Nucleus accumbens (tissue), 56 donors: ENCODE measurements at regions not wholly inside any gene's neighbourhood (a gene's known extent, or its start where the extent isn't known, plus 50 kb on each side); places are given as distances from the start of the nearest gene placed in this dataset.

ENCODE experiments used
- DNase-seq, 56 donors: peaks; one replicate each; lab custom pipeline; 2025; lab: John Stamatoyannopoulos, UW

GRCh38 chr14:104444159-104445030, 135.2 kb upstream of the C14orf180 start:
- no peak for DNase-seq

- no peak for DNase-seq
Measured at GRCh38 chr14:104445086-104445485, 134.5 kb upstream of the C14orf180 start.

DNA sequence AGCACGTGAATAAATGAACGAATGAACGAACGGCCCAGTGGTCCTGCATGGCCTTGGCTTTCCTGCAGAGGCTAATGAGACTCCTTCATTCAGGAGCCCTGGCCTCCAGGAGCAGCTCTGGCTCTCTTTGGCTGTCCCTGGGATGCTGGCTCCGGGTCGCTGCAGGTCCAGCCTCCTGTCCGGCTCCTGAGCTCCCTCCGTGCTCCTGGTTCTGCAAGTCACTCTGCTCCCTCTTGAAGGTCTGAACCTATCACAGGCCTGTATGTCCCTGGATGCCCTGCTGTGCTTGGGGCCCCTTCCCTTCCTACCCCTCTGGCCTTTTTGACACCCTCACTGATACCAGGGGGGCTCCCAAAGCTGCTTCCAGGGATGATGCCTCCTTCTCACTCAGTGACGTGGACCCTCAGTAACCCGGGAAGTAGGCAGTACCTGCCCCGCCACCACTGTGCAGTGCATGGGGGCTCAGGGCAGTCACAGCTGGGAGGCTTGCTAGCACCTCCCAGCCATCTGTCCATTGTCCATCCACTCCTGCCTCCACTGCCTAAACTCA, 133.7 kb upstream of the C14orf180 start:
- no peak for DNase-seq

DNA sequence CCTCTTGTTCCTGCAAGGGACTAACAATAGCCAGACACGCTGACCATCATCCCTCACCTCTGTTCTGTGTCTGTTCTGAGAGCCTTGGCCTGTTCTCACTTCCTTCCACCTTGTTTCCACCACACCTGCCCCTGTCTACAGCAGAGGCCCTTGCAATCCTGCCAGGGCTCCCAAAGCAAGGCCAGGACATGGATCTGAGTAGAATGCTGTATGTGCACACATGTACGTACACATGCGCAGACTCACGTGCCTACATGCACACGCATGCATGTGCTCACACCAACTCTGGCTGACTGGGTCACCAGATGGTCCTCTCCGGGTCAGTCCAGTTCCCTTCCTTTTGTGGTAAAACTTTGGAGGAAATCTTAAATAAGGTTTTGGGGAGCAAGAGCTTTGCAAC, 133.0 kb upstream of the C14orf180 start:
- DNase-seq: no peak

DNA sequence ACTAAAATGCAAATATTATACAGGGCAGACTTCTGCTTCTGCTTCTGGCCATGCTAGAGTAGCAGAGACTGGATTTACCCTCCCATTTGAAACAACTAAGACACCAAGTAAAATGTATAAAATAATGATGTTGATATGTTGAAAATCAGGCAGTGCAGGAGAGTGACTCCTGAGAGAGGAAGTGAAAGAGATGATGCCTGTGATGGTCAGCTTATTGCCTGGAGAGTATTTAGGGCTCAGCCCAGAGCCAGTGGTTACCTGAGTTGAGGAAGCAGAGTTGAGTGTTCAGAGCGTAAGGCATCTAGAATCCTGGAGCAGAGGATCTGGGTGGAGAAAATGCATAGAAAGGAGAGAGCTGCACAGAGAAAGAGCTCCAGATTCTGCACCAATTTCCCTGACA, 131.8 kb upstream of the C14orf180 start:
- no peak for DNase-seq

GRCh38 chr14:104448321-104448720, 131.2 kb upstream of the C14orf180 start:
- DNase-seq: no peak

- DNase-seq: no peak
Measured at GRCh38 chr14:104448721-104449120, 130.8 kb upstream of the C14orf180 start.

GRCh38 chr14:104450811-104451401, 128.7 kb upstream of the C14orf180 start:
- no peak for DNase-seq

DNA sequence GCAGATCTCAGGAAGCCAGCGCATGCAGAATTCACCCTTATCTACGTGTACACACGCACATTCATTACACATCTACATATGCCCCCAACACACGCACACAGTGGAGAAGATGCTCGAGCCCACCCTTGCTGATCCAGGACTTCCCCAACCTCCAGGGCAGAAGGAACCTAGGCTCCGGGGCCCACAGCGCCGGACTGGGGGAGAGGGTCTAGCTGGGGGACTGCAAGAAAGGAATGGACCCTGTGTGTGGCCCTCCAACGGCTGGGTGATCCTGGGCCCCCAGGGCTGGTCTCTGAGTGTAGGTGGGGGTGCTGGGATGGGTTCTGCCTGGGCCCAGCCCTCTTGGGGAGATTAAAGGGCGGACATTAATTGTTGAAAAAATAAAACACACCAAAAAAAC, 128.1 kb upstream of the C14orf180 start:
- no peak for DNase-seq

GRCh38 chr14:104458845-104459244, 120.7 kb upstream of the C14orf180 start:
- no peak for DNase-seq

GRCh38 chr14:104460791-104461651, 118.5 kb upstream of the C14orf180 start:
- DNase-seq: no peak

DNA sequence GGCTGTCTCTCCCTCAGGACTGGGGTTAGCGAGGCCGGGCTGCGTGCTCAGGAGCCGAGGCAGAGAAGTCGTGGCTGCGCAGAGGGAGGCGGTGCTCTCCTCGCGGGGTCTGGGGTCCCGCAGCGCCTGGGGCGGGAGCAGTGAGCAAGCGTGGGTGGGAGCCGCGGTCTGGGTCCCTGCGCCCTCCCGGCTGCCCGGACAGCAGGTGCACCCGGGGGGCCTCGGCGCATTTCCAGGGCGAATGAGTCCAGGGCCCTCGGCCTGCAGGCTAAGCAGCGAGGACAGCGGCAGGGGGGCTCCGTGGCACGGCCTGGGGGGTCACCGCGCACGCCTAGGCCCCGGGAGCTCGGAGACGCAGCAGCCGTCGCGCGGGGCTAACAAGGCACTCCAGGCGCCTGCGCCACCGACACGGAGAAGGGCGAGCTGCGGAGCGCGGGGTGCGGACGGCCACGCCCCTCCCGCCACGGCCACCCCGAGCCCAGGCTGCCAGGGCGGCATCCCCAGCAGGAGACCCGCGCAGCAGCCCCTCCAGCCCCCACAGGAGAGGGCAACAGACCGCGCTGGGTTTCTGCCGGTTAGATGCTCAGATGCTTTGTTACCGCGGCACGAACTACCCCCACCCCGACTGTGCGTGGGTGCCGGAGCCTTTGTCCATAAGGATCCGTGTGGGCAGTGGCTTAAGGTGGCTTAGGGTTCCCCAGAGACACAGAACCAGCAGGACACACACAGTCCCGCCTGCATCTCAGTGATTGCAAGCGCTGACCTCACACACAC, 117.7 kb upstream of the C14orf180 start:
- DNase-seq: peak in 3 of 56 donors; percentile 23 to 64 (median 25)

GRCh38 chr14:104462651-104463630, 116.6 kb upstream of the C14orf180 start:
- DNase-seq: no peak

DNA sequence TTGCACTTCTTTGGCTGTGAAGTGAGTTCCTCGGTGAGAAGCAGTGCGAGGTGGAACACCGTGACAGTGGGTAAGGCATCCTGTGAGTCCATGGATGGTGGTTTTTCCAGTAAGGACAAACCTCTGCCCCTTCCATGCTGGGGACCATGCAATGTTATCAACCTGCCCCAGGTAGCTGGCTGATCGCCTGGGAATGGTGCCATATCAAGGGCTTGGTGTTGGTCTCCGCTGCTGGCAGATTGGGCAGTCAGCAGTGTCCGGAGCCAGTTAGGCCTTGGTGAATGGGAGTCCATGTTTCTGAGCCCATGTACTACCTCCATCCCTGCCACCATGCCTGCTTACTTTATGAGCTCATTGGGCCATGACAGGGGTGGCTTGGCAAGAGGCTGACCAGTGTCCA, 114.7 kb upstream of the C14orf180 start:
- no peak for DNase-seq

DNA sequence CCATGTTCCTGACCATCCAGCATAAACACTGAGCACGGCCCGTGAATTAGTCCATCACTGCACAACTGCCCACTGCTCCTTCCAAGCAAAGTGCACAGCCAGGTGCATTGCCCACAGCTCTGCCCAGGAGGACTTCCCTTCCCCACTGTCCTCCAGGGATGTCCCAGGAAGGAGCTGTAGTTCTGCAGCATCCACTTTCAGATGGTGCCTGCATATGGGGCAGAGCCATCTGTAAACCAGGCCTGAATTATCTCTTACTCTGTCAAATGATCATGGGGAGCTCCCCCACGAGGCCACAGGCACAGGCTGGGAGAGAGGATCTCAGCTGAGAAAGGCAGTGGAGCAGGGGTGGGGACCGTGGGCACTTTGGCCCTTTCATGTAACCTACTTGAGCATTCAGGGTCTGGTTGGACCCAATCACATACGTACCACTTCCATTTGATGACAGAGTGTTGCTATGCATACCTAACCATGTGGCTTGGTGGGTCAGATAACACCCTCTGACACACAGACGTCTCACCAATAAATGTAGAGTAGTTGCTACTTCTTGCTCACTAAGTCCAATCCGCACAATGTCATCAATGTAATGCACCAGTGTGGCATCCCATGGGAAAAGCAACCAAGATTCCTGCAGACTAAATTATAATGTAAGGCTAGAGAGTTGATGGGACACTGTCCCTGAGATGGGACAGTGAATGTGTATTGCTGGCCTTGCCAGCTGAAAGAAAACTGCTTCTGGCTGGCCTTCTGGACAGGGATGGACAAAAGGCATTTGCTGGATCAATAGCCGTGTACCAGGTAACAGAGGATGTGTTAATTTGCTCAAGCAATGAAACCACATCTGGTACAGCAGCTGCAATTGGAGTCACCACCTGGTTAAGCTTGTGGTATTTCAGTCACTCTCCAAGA, 113.8 kb upstream of the C14orf180 start:
- DNase-seq: no peak

- DNase-seq: no peak
Measured at GRCh38 chr14:104467236-104467635, 112.3 kb upstream of the C14orf180 start.

DNA sequence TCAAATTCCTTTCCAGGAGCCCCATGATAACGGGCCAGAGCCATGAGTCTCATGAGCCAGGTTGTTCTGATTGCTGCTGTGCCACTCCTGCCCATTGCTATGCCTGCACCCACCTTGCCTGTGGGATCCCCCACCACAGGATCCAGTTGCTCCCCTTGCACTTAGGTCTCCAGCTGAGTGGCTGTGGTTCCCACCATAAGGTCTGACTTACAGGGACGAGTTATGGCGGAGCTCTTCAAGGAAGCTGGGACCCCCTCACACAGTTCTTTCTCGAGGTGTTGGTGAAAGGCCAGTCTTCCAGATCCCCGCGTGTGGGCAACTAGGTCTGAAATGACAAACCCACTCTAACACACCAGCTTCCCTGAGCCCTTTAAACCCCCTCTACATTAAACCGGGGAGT, 111.9 kb upstream of the C14orf180 start:
- DNase-seq: no peak

- no peak for DNase-seq
Measured at GRCh38 chr14:104469591-104469990, 110.0 kb upstream of the C14orf180 start.
